ENCODE measurements at regions not wholly inside any gene's neighbourhood (a gene's known extent, or its start where the extent isn't known, plus 50 kb on each side); places are given as distances from the start of the nearest gene placed in this dataset.

GRCh38 chr11:116640641-116641402, 132.0 kb downstream of the BUD13 start:
- TF ChIP-seq EZH2 (IDR thresholded peaks at IDR 0.05; ENCODE audit: borderline replicate concordance, low read length) = no peak
- no peak for TF ChIP-seq CTCF (IDR thresholded peaks at IDR 0.05; ENCODE audit: low read length)

Data from OCI-LY1 (cell line).